ENCODE measurements at regions not wholly inside any gene's neighbourhood (a gene's known extent, or its start where the extent isn't known, plus 50 kb on each side); places are given as distances from the start of the nearest gene placed in this dataset.

DNA sequence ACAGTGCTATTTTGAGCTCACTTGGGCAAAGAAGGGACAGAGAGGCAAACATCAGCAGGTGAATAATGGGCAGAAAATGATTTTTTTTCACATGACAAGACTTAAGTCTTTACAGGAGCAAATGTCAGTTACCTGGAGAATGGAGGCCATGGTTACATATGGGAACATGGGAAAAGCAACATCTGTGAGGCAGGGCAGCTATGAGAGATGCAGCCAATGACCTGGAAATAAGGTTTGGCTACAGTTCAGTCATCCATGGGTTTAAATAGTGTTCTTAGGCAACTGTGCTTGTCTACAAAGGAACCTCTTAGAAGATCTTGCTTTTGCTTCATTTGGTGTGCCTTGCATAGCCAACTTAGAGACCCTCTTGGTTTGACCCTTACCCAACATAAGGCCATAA lies 490.2 kb upstream of the LCORL start:
- H3K36me3 ChIP-seq: no peaks in the 10 kb centered on the region
- intact Hi-C loops (cut with DNase I; ENCODE audit: low total_unique reads) (no loop called here), in situ Hi-C loops (cut with MboI; ENCODE audit: low sequenced_read_pairs in 4 of 4) (no loop called here)
- no peak for TF ChIP-seq POLR2A (IDR thresholded peaks at IDR 0.05)
- TF ChIP-seq, protein P1, sequence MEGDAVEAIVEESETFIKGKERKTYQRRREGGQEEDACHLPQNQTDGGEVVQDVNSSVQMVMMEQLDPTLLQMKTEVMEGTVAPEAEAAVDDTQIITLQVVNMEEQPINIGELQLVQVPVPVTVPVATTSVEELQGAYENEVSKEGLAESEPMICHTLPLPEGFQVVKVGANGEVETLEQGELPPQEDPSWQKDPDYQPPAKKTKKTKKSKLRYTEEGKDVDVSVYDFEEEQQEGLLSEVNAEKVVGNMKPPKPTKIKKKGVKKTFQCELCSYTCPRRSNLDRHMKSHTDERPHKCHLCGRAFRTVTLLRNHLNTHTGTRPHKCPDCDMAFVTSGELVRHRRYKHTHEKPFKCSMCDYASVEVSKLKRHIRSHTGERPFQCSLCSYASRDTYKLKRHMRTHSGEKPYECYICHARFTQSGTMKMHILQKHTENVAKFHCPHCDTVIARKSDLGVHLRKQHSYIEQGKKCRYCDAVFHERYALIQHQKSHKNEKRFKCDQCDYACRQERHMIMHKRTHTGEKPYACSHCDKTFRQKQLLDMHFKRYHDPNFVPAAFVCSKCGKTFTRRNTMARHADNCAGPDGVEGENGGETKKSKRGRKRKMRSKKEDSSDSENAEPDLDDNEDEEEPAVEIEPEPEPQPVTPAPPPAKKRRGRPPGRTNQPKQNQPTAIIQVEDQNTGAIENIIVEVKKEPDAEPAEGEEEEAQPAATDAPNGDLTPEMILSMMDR (IDR thresholded peaks at IDR 0.05 in 4 of 5, conservative IDR thresholded peaks at IDR 0.05 in 1 of 5): no peak
- ATAC-seq: no peak
- no peaks in the 10 kb centered on the region for H3K27me3 ChIP-seq
- no peaks in the 10 kb centered on the region for H3K9me3 ChIP-seq
- no peak for DNase-seq
- H3K4me1 ChIP-seq: no peaks in the 10 kb centered on the region
- no peak overlapping the region for H3K27ac ChIP-seq
- no peak overlapping the region for H3K4me3 ChIP-seq

DNA sequence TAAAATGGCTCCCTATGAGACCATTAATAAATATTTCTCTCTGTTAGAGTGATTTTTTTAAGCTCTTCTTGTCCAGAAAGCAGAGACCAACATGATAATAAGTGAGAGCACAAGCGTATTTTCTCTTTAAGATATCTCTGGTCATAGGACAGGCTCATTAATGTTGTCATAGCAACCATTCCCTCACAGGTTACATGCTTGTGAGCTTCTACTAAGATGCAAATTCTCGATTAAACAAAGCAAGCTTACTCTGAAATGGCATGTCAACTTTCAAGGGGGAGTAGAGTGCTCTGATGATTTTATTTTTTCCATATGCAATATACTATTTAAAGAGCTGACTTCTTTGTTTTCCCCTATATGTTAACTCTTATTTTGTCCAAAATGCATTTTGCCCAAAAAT lies 487.2 kb upstream of the LCORL start:
- intact Hi-C loops (cut with DNase I; ENCODE audit: low total_unique reads) (no loop called here), in situ Hi-C loops (cut with MboI; ENCODE audit: low sequenced_read_pairs in 4 of 4) (no loop called here)
- Histone ChIP-seq H3K36me3 (no peaks in the 10 kb centered on the region), H3K4me3 (no peak overlapping the region), H3K27ac (no peak overlapping the region), H3K9me3 (no peaks in the 10 kb centered on the region), H3K27me3 (no peaks in the 10 kb centered on the region), H3K4me1 (no peaks in the 10 kb centered on the region)
- DNase-seq (no peak), ATAC-seq (no peak)
- no peak for TF ChIP-seq POLR2A (IDR thresholded peaks at IDR 0.05)
- TF ChIP-seq, protein P1 (IDR thresholded peaks at IDR 0.05 in 4 of 5, conservative IDR thresholded peaks at IDR 0.05 in 1 of 5): no peak

DNA sequence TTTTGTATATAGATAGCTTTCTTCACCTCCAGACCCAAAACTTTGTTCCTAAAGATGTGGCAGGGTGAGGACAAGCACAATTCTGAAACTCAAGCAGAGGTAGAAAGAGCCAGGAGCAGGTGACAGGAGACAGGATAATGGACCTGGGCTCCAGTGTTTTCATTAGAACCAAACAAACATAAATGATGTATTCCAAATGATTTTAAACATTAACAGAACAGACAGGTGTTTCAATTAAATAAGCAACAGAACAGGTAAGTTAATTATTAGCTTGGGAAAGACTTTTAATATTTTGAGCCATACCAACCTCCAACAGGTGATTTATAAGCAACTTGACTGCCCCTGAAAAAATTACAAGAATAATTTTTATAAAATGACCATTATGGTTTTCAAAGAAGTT lies 459.4 kb upstream of the LCORL start:
- in situ Hi-C loops (cut with MboI; ENCODE audit: low sequenced_read_pairs in 4 of 4) (no loop called here), intact Hi-C loops (cut with DNase I; ENCODE audit: low total_unique reads) (no loop called here)
- no peak overlapping the region for H3K27ac ChIP-seq
- DNase-seq (no peak), ATAC-seq (no peak)
- TF ChIP-seq, protein P1 (IDR thresholded peaks at IDR 0.05 in 4 of 5, conservative IDR thresholded peaks at IDR 0.05 in 1 of 5): no peak
- no peak for TF ChIP-seq POLR2A (IDR thresholded peaks at IDR 0.05)
- H3K9me3 ChIP-seq: no peaks in the 10 kb centered on the region
- no peaks in the 10 kb centered on the region for H3K36me3 ChIP-seq
- no peak overlapping the region for H3K4me3 ChIP-seq
- no peaks in the 10 kb centered on the region for H3K4me1 ChIP-seq
- no peaks in the 10 kb centered on the region for H3K27me3 ChIP-seq

DNA sequence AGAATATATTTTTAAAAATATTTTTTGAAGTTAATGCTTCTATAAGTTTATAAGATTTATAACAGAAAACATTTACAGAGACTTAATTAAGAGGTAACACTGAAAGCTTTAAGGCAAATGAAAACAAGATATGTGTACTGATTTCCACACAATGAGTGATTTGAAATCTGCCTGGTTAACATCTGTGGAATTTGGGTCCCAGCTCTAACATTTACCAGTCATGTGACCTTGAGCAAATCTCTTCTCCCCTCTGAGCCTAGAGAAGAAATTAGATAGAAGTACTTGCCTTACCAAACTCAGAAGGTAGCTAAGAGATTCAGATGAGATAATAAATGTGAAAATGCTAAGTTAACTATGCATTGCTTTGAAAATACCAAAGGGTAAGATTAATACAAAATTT lies 458.8 kb upstream of the LCORL start:
- H3K27ac ChIP-seq: no peak overlapping the region
- DNase-seq (no peak), ATAC-seq (no peak)
- in situ Hi-C loops (cut with MboI; ENCODE audit: low sequenced_read_pairs in 4 of 4): no loop called here
- intact Hi-C loops (cut with DNase I; ENCODE audit: low total_unique reads): no loop called here
- no peaks in the 10 kb centered on the region for H3K9me3 ChIP-seq
- H3K36me3 ChIP-seq: no peaks in the 10 kb centered on the region
- no peaks in the 10 kb centered on the region for H3K4me1 ChIP-seq
- no peak overlapping the region for H3K4me3 ChIP-seq
- TF ChIP-seq, protein P1 (IDR thresholded peaks at IDR 0.05 in 4 of 5, conservative IDR thresholded peaks at IDR 0.05 in 1 of 5): no peak
- no peak for TF ChIP-seq POLR2A (IDR thresholded peaks at IDR 0.05)
- H3K27me3 ChIP-seq: no peaks in the 10 kb centered on the region

DNA sequence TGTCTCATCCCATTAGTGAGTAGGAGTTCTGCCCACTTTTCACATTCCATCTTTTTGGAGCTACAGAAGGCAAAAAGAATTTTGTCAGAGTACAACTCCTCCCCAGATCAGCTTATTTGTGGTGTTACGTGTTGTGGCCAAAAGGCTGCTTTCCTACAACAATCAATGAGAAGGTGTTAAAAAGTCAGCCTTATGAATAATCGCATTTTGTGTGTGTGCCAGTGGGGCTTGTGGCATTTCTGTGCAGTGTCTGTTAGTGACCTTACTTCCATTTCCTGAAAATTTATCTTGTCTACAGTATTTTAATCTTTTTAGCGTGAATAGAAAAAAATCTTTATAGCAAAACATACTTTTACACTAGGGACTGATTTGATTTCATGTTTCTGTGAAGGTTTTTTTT lies 458.3 kb upstream of the LCORL start:
- DNase-seq (no peak), ATAC-seq (no peak)
- H3K27ac ChIP-seq: no peak overlapping the region
- no peaks in the 10 kb centered on the region for H3K4me1 ChIP-seq
- no peaks in the 10 kb centered on the region for H3K36me3 ChIP-seq
- TF ChIP-seq, protein P1 (IDR thresholded peaks at IDR 0.05 in 4 of 5, conservative IDR thresholded peaks at IDR 0.05 in 1 of 5): no peak
- no peak for TF ChIP-seq POLR2A (IDR thresholded peaks at IDR 0.05)
- H3K9me3 ChIP-seq: no peaks in the 10 kb centered on the region
- intact Hi-C loops (cut with DNase I; ENCODE audit: low total_unique reads) (no loop called here), in situ Hi-C loops (cut with MboI; ENCODE audit: low sequenced_read_pairs in 4 of 4) (loop anchor here in 1 of 4 donors (10.0 kb wide), 1 partner anchor 55 kb away; no protein-coding TSS in a partner anchor)
- H3K4me3 ChIP-seq: no peak overlapping the region
- H3K27me3 ChIP-seq: no peaks in the 10 kb centered on the region

Data from gastrocnemius medialis (tissue), 4 donors.